Spleen (tissue), 11 donors: ENCODE measurements at regions not wholly inside any gene's neighbourhood (a gene's known extent, or its start where the extent isn't known, plus 50 kb on each side); places are given as distances from the start of the nearest gene placed in this dataset.

ENCODE experiments used
- DNase-seq: peaks from one replicate; pipeline ENCODE4 v3.0.0-alpha.2; 2020
- H3K27ac ChIP-seq, 8 donors: fragments of 200-600 bp; sonication (generic) in 7 of 8; 1 replicate in 4 of 8; 2 replicates in 4 of 8; pipeline versions ENCODE4 v1.5.0 to v1.8.0; 2016 to 2021; ENCODE audit warnings: inconsistent platforms in 4 of 8, mild to moderate bottlenecking in 4 of 8, moderate library complexity in 1 of 8
- H3K27me3 ChIP-seq, 7 donors: fragments of 200-600 bp; sonication (generic) in 6 of 7; replicated peaks in 1 of 7; 1 replicate in 4 of 7; 2 replicates in 3 of 7; pipeline versions ENCODE4 v1.5.0 to v1.8.0; 2016 to 2021; ENCODE audit warnings: inconsistent platforms in 3 of 7, mild to moderate bottlenecking in 1 of 7
- H3K36me3 ChIP-seq, 6 donors: fragments of 200-600 bp; sonication (generic) in 5 of 6; 1 replicate in 4 of 6; 2 replicates in 2 of 6; pipeline versions ENCODE4 v1.5.0 to v1.8.0; 2016 to 2021; ENCODE audit warnings: inconsistent platforms in 2 of 6
- H3K4me1 ChIP-seq, 6 donors: fragments of 200-600 bp; sonication (generic) in 5 of 6; 1 replicate in 3 of 6; 2 replicates in 3 of 6; pipeline versions ENCODE4 v1.5.0 to v1.8.0; 2016 to 2021; ENCODE audit warnings: inconsistent platforms in 3 of 6
- H3K4me3 ChIP-seq, 8 donors: fragments of 200-600 bp; sonication (generic) in 7 of 8; 1 replicate in 4 of 8; 2 replicates in 4 of 8; pipeline versions ENCODE4 v1.5.0 to v1.8.0; 2016 to 2021; ENCODE audit warnings: inconsistent platforms in 4 of 8, mild to moderate bottlenecking in 4 of 8, moderate library complexity in 2 of 8
- H3K9me3 ChIP-seq, 8 donors: fragments of 200-600 bp; sonication (generic) in 7 of 8; 1 replicate in 4 of 8; 2 replicates in 4 of 8; pipeline versions ENCODE4 v1.5.0 to v1.8.0; 2016 to 2021; ENCODE audit warnings: inconsistent platforms in 4 of 8
- POLR2A ChIP-seq, 3 donors: fragments of 450-650 bp; IDR thresholded peaks; one replicate each; pipeline ENCODE4 v1.5.1; 2017; ENCODE audit warnings: antibody characterized with exemption in 3 of 3, mild to moderate bottlenecking in 1 of 3
- POLR2AphosphoS5 ChIP-seq, 3 donors: sonication (generic); formaldehyde crosslinking; IDR thresholded peaks; one replicate each; pipeline ENCODE4 v1.5.1; 2017; ENCODE audit warnings: antibody characterized with exemption in 3 of 3
- WGBS, 5 donors: extraction: QIAGEN DNeasy Blood & Tissue Kit in 3 of 5; methylation state at CpG; one replicate each; pipeline versions ENCODE4 v1.1.5 to v1.1.7; 2013 to 2018; 5-methylcytosine and 5-hydroxymethylcytosine counted together
- intact Hi-C: fragments of 100-400 bp; cut with DNase I; formaldehyde crosslinking; loops from one replicate; pipeline ENCODE4 v1.15.0; 2023; ENCODE audit warnings: low total_unique reads
- TF ChIP-seq, protein P1 (sequence below), 11 experiments: fragments of 200-600 bp in 7 of 11; fragments of 450-650 bp in 4 of 11; sonication (generic) in 4 of 11; IDR thresholded peaks in 8 of 11; conservative IDR thresholded peaks in 3 of 11; 1 replicate in 7 of 11; 2 replicates in 4 of 11; pipeline versions ENCODE4 v1.4.0 to v1.8.0; 2016 to 2021; ENCODE audit warnings: antibody characterized with exemption in 11 of 11, inconsistent platforms in 4 of 11, mild to moderate bottlenecking in 1 of 11
- donor health status: healthy with polysubstance abuse.
- donor health status: DM: no; HTN: no; CAD: no; lungs with moderate emphysema.
- donor health status: DM: no; HTN: no; CAD: no.
- donor health status: Bipolar disorder and iron deficiency.
- donor health status: healthy.
- donor health status: DM: no; HTN: no; CAD: no.
- donor health status: DM: yes; HTN: yes; CAD: no.

DNA sequence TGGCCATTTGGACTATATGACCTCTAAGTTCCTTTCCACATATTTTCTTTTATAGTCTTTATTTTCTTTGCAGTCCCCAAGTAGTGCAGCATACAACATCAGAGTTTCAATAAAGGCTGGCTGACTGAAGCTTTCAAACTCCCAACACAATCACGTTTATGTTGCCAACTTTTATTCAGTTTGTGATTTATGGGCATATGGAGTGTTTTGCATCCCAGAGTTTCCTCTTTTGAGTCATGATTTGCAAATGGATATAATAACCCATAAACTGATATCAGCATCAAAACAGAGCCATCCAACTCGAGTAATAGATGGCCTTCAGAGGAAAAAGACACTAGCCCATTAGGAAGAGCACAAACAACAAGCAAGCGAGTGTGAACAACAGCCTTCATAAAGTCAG lies 414.0 kb downstream of the ELAVL2 start:
- H3K27me3 ChIP-seq: no peaks in the 10 kb centered on the region
- DNase-seq: no peak
- no peak overlapping the region for H3K4me3 ChIP-seq
- peaks cover 0 to 4% (median 0%) of the 10 kb centered on the region in 8 donors for H3K9me3 ChIP-seq
- H3K36me3 ChIP-seq: no peaks in the 10 kb centered on the region
- 31 to 42% (median 39%) methylated on average over 3 of the region's 3 CpGs for WGBS, 5 donors
- no peak overlapping the region for H3K27ac ChIP-seq
- no peaks in the 10 kb centered on the region for H3K4me1 ChIP-seq
- TF ChIP-seq POLR2A (IDR thresholded peaks at IDR 0.05) (no peak), POLR2AphosphoS5 (IDR thresholded peaks at IDR 0.05) (no peak)
- intact Hi-C loops: no loop called here

DNA sequence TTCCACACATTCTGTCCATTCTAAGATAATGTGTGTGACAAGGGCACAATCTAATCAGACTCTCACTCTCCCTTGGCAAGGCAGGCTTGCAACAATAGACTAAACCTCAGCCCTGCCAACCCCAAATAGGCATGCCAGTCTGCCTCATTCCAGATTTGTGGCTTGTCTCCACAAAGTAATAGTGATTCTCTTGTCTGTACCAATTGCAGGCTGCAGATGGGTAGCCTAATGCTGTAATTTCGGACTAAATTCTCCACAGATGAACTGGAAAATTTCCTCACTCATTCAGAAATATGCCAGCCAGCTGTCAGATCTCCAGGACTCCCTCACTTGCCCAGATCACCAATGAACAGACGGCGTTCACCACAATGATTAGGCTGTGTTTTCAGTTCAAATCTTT lies 413.6 kb downstream of the ELAVL2 start:
- WGBS, 5 donors: 69 to 91% (median 81%) methylated on average over 3 of the region's 3 CpGs
- Histone ChIP-seq H3K4me1 (no peaks in the 10 kb centered on the region), H3K4me3 (no peak overlapping the region), H3K9me3 (peaks cover 0 to under 1% (median 0%) of the 10 kb centered on the region in 8 donors), H3K36me3 (no peaks in the 10 kb centered on the region), H3K27me3 (no peaks in the 10 kb centered on the region), H3K27ac (no peak overlapping the region)
- DNase-seq: no peak
- intact Hi-C loops: no loop called here
- TF ChIP-seq POLR2A (IDR thresholded peaks at IDR 0.05): no peak
- TF ChIP-seq POLR2AphosphoS5 (IDR thresholded peaks at IDR 0.05): no peak
- TF ChIP-seq, protein P1, sequence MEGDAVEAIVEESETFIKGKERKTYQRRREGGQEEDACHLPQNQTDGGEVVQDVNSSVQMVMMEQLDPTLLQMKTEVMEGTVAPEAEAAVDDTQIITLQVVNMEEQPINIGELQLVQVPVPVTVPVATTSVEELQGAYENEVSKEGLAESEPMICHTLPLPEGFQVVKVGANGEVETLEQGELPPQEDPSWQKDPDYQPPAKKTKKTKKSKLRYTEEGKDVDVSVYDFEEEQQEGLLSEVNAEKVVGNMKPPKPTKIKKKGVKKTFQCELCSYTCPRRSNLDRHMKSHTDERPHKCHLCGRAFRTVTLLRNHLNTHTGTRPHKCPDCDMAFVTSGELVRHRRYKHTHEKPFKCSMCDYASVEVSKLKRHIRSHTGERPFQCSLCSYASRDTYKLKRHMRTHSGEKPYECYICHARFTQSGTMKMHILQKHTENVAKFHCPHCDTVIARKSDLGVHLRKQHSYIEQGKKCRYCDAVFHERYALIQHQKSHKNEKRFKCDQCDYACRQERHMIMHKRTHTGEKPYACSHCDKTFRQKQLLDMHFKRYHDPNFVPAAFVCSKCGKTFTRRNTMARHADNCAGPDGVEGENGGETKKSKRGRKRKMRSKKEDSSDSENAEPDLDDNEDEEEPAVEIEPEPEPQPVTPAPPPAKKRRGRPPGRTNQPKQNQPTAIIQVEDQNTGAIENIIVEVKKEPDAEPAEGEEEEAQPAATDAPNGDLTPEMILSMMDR (IDR thresholded peaks at IDR 0.05 in 8 of 11, conservative IDR thresholded peaks at IDR 0.05 in 3 of 11): no peak

DNA sequence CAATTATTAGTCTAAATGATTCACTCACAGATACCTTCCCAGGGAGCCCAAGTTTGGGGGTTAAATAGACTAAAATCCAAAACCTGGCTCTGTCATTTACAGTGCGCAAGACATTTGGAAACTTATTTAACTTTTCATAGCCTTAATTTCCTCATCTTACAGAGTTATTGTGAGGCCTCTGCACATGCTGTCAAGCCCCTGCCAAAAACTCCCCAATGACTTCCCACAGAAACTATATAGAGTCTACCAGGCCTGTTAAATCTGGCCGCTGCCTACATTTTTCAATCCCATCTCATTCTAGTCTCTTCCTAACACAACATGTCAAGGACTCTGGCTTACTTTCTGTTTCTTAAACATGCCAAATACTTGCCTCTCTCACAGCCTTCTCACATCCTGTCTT lies 412.5 kb downstream of the ELAVL2 start:
- H3K4me3 ChIP-seq: no peak overlapping the region
- intact Hi-C loops: no loop called here
- H3K4me1 ChIP-seq: no peaks in the 10 kb centered on the region
- no peaks in the 10 kb centered on the region for H3K36me3 ChIP-seq
- 89 to 98% (median 93%) methylated on average over 2 of the region's 2 CpGs for WGBS, 5 donors
- TF ChIP-seq POLR2AphosphoS5 (IDR thresholded peaks at IDR 0.05): no peak
- TF ChIP-seq POLR2A (IDR thresholded peaks at IDR 0.05): no peak
- TF ChIP-seq, protein P1 (IDR thresholded peaks at IDR 0.05 in 8 of 11, conservative IDR thresholded peaks at IDR 0.05 in 3 of 11): no peak
- H3K27ac ChIP-seq: no peak overlapping the region
- H3K27me3 ChIP-seq: no peaks in the 10 kb centered on the region
- no peaks in the 10 kb centered on the region for H3K9me3 ChIP-seq
- DNase-seq: no peak

DNA sequence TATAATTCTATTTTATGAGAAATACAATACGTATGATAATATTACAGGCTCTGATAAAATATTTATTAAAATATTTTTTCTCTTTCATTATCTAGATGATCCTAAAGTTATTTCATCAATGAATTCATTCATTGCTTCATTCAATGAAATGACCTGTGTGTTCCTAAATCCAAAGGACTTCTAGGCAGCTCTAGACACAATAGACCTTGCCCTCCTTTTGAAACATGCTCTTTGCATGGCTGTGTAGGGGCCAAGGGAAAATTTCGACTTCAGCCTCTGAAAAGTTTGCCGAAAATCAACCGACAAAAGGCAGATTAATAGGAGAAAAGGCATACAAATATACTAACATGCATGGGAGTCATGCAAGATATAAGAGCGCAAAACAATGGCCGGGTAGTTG lies 402.0 kb downstream of the ELAVL2 start:
- no peak overlapping the region for H3K4me3 ChIP-seq
- H3K27me3 ChIP-seq: no peaks in the 10 kb centered on the region
- no peaks in the 10 kb centered on the region for H3K9me3 ChIP-seq
- no peaks in the 10 kb centered on the region for H3K4me1 ChIP-seq
- no peak for TF ChIP-seq POLR2A (IDR thresholded peaks at IDR 0.05)
- TF ChIP-seq, protein P1 (IDR thresholded peaks at IDR 0.05 in 8 of 11, conservative IDR thresholded peaks at IDR 0.05 in 3 of 11): no peak
- no peak for TF ChIP-seq POLR2AphosphoS5 (IDR thresholded peaks at IDR 0.05)
- H3K27ac ChIP-seq: no peak overlapping the region
- H3K36me3 ChIP-seq: no peaks in the 10 kb centered on the region
- DNase-seq: no peak
- 84 to 95% (median 89%) methylated on average over 6 of the region's 6 CpGs for WGBS, 5 donors
- intact Hi-C loops: no loop called here

DNA sequence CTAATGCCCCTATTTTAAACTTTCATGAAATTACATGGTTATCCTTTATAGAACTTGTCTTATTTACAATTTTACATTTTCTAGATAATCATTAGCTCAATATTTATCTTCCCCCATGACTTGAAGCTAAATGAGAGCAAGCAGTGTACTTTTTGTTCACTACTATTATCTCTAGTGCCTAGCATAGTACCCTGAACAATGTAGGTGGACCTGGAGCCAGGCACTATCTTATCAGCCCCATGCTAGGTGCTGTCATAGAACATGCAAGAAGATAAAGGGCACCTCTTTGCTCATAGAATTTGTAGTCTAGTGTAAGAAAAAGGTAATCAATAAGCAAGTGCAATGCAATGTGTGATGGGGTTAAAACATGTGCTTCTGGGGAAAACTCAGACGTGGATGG lies 399.9 kb downstream of the ELAVL2 start:
- no peak for DNase-seq
- no peaks in the 10 kb centered on the region for H3K4me1 ChIP-seq
- peaks cover 0 to 12% (median 0%) of the 10 kb centered on the region in 8 donors for H3K9me3 ChIP-seq
- WGBS, 5 donors: 87 to 98% (median 93%) methylated on average over 1 of the region's 1 CpG
- no peaks in the 10 kb centered on the region for H3K27me3 ChIP-seq
- intact Hi-C loops: no loop called here
- H3K4me3 ChIP-seq: no peak overlapping the region
- no peak for TF ChIP-seq POLR2AphosphoS5 (IDR thresholded peaks at IDR 0.05)
- TF ChIP-seq, protein P1 (IDR thresholded peaks at IDR 0.05 in 8 of 11, conservative IDR thresholded peaks at IDR 0.05 in 3 of 11): no peak
- TF ChIP-seq POLR2A (IDR thresholded peaks at IDR 0.05): no peak
- no peaks in the 10 kb centered on the region for H3K36me3 ChIP-seq
- H3K27ac ChIP-seq: no peak overlapping the region
